GM13977 (cell line): ENCODE measurements at regions not wholly inside any gene's neighbourhood (a gene's known extent, or its start where the extent isn't known, plus 50 kb on each side); places are given as distances from the start of the nearest gene placed in this dataset.
"Not testable (repeated sequence)": the region's sequence is repeated elsewhere in the genome, so short reads cannot be mapped to it uniquely, and the experiment has no call there.

Source experiments
- DNase-seq: peaks from one replicate; pipeline ENCODE4 v3.0.0; 2012; ENCODE audit warnings: low spot score
- CTCF ChIP-seq: IDR thresholded peaks from 2 replicates; pipeline ENCODE4 v1.5.1; 2012; ENCODE audit warnings: mild to moderate bottlenecking, control low read depth; ENCODE audit not compliant: insufficient read depth; ENCODE audit errors: extremely low read depth, missing control alignments
- in situ Hi-C: fragments of 300-500 bp; cut with MboI; formaldehyde crosslinking; loops from one replicate; pipeline ENCODE4 v1.12.0; 2022; ENCODE audit warnings: low sequenced_read_pairs, low pct_unique_long_range_greater_than_20kb, mixed read lengths, inconsistent platforms; ENCODE audit not compliant: unreplicated experiment

GRCh38 chr20:40274912-40275533 is 414.0 kb downstream of the MAFB start:
- DNase-seq = no peak
- in situ Hi-C loops = no loop called here

DNA sequence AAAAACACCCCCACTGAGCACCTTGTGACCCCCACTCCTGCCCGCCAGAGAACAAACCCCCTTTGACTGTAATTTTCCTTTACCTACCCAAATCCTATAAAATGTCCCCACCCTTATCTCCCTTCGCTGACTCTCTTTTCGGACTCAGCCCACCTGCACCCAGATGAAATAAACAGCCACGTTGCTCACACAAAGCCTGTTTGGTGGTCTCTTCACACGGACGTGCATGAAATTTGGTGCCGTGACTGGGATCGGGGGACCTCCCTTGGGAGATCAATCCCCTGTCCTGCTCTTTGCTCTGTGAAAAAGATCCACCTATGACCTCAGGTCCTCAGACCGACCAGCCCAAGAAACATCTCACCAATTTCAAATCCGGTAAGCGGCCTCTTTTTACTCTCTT is 419.8 kb downstream of the MAFB start:
- in situ Hi-C loops, DNase-seq: not testable (repeated sequence)

More at GRCh38 chr20:40274912-40275533, 414.0 kb downstream of the MAFB start:
- TF ChIP-seq CTCF = no peak

DNA sequence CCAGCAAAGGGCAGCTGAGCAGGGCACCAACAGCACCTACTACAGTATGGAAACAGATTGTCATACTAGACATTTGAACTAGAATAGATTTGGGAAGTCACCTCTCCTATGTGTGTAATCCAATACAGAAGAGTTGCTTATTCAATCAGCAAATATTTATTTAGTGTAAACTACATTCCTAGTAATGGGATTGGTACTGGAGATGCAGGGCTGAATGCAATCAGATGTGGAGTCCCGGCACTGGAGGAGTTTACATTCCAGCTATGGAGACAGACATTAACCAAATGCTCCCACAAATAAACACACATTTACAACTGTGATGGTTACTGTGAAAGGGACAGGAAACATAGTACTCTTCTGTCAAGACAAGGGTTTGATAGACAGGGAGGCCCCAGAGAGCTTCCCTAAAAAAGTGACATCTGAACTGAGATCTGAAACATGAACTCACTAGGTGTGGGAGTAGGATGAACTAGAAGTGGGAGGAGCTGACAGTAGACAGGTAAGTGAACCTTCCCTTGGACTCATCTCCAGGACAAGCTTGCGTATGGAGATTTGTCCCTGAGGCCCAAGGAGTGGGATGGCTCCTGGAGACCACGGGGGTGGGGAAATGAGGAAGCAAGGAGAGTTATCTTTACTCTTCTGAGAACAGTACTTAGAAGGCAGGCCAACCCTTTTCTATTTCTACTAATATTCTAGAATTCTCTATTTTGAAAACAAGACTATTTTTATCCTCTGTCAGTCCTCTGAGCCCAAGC is 420.5 kb downstream of the MAFB start:
- in situ Hi-C loops = no loop called here
- TF ChIP-seq CTCF = no peak
- DNase-seq = no peak

GRCh38 chr20:40265825-40266533 is 423.1 kb downstream of the MAFB start:
- in situ Hi-C loops = no loop called here
- no peak for DNase-seq
- TF ChIP-seq CTCF = peak; percentile 26

GRCh38 chr20:40262219-40262618 is 426.8 kb downstream of the MAFB start:
- no peak for TF ChIP-seq CTCF
- in situ Hi-C loops = no loop called here
- no peak for DNase-seq

GRCh38 chr20:40258931-40259330 is 430.1 kb downstream of the MAFB start:
- in situ Hi-C loops = no loop called here
- no peak for DNase-seq
- no peak for TF ChIP-seq CTCF

- no peak for TF ChIP-seq CTCF
- in situ Hi-C loops = no loop called here
- no peak for DNase-seq
Observed at GRCh38 chr20:40257763-40258162, 431.3 kb downstream of the MAFB start.
